Stomach smooth muscle (tissue), 2 donors: ENCODE measurements at regions not wholly inside any gene's neighbourhood (a gene's known extent, or its start where the extent isn't known, plus 50 kb on each side); places are given as distances from the start of the nearest gene placed in this dataset.
"Not testable (repeated sequence)": the region's sequence is repeated elsewhere in the genome, so short reads cannot be mapped to it uniquely, and the experiment has no call there.

Experiments
- H3K27ac ChIP-seq: one replicate; pipeline ENCODE4 v1.7.0; 2013; ENCODE audit warnings: mild to moderate bottlenecking, low read length, inconsistent platforms
- H3K27me3 ChIP-seq, 2 donors: one replicate each; pipeline ENCODE4 v1.7.0; 2013; ENCODE audit warnings: low read length in 2 of 2; ENCODE audit not compliant: insufficient read depth in 2 of 2, control insufficient read depth in 1 of 2
- H3K36me3 ChIP-seq, 2 donors: one replicate each; pipeline ENCODE4 v1.7.0; 2013; ENCODE audit warnings: low read length in 2 of 2; ENCODE audit not compliant: control insufficient read depth in 2 of 2, insufficient read depth in 2 of 2
- H3K4me1 ChIP-seq: one replicate; pipeline ENCODE4 v1.7.0; 2013; ENCODE audit warnings: low read length; ENCODE audit not compliant: control insufficient read depth, insufficient read depth
- H3K4me3 ChIP-seq, 2 donors: one replicate each; pipeline ENCODE4 v1.7.0; 2013; ENCODE audit warnings: low read length in 2 of 2
- H3K9ac ChIP-seq, 2 donors: one replicate each; pipeline ENCODE4 v1.7.0; 2013; ENCODE audit warnings: low read length in 2 of 2, mild to moderate bottlenecking in 1 of 2
- H3K9me3 ChIP-seq, 2 donors: one replicate each; pipeline ENCODE4 v1.7.0; 2013; ENCODE audit warnings: low read length in 2 of 2; ENCODE audit not compliant: control insufficient read depth in 2 of 2
- donor health status: healthy.
- donor health status: Pancreatic carcinoma.

- no peak overlapping the region for H3K9ac ChIP-seq
- H3K27ac ChIP-seq = no peak overlapping the region
- H3K36me3 ChIP-seq = no peaks in the 10 kb centered on the region
- no peaks in the 10 kb centered on the region for H3K27me3 ChIP-seq
- H3K9me3 ChIP-seq = no peaks in the 10 kb centered on the region
- peaks cover 3% of the 10 kb centered on the region for H3K4me1 ChIP-seq
- H3K4me3 ChIP-seq = no peak overlapping the region
Observed at GRCh38 chr5:179457612-179458011, 92.7 kb upstream of the RUFY1 start.

- H3K9me3 ChIP-seq, H3K36me3 ChIP-seq, H3K27me3 ChIP-seq, H3K9ac ChIP-seq, H3K4me3 ChIP-seq, H3K4me1 ChIP-seq, H3K27ac ChIP-seq: not testable (repeated sequence)
Observed at GRCh38 chr5:179456075-179456474, 94.3 kb upstream of the RUFY1 start.

GRCh38 chr5:179455320-179455719 is 95.0 kb upstream of the RUFY1 start:
- Histone ChIP-seq H3K36me3 (no peaks in the 10 kb centered on the region), H3K27ac (no peak overlapping the region), H3K27me3 (no peaks in the 10 kb centered on the region), H3K9me3 (no peaks in the 10 kb centered on the region), H3K9ac (no peak overlapping the region), H3K4me1 (peaks cover 3% of the 10 kb centered on the region), H3K4me3 (no peak overlapping the region)

- no peak overlapping the region for H3K9ac ChIP-seq
- H3K4me3 ChIP-seq = no peak overlapping the region
- no peaks in the 10 kb centered on the region for H3K27me3 ChIP-seq
- H3K36me3 ChIP-seq = no peaks in the 10 kb centered on the region
- no peaks in the 10 kb centered on the region for H3K9me3 ChIP-seq
- peaks cover 1% of the 10 kb centered on the region for H3K4me1 ChIP-seq
- H3K27ac ChIP-seq = no peak overlapping the region
Observed at GRCh38 chr5:179454356-179454755, 96.0 kb upstream of the RUFY1 start.

GRCh38 chr5:179453616-179454015 is 96.7 kb upstream of the RUFY1 start:
- Histone ChIP-seq H3K27ac (no peak overlapping the region), H3K4me3 (no peak overlapping the region), H3K4me1 (no peaks in the 10 kb centered on the region), H3K9me3 (no peaks in the 10 kb centered on the region), H3K9ac (no peak overlapping the region), H3K27me3 (no peaks in the 10 kb centered on the region), H3K36me3 (no peaks in the 10 kb centered on the region)

GRCh38 chr5:179452356-179453230 is 97.8 kb upstream of the RUFY1 start:
- H3K4me3 ChIP-seq = no peak overlapping the region
- no peaks in the 10 kb centered on the region for H3K36me3 ChIP-seq
- H3K9ac ChIP-seq = no peak overlapping the region
- no peaks in the 10 kb centered on the region for H3K27me3 ChIP-seq
- no peaks in the 10 kb centered on the region for H3K4me1 ChIP-seq
- no peaks in the 10 kb centered on the region for H3K9me3 ChIP-seq
- no peak overlapping the region for H3K27ac ChIP-seq

- Histone ChIP-seq H3K27ac (no peak overlapping the region), H3K9ac (no peak overlapping the region), H3K9me3 (no peaks in the 10 kb centered on the region), H3K27me3 (no peaks in the 10 kb centered on the region), H3K4me3 (no peak overlapping the region), H3K36me3 (no peaks in the 10 kb centered on the region), H3K4me1 (no peaks in the 10 kb centered on the region)
Observed at GRCh38 chr5:179451828-179452196, 98.5 kb upstream of the RUFY1 start.

- Histone ChIP-seq H3K27ac (no peak overlapping the region), H3K27me3 (no peaks in the 10 kb centered on the region), H3K36me3 (no peaks in the 10 kb centered on the region), H3K9me3 (no peaks in the 10 kb centered on the region), H3K4me1 (no peaks in the 10 kb centered on the region), H3K4me3 (no peak overlapping the region), H3K9ac (no peak overlapping the region)
Observed at GRCh38 chr5:179451114-179451827, 99.1 kb upstream of the RUFY1 start.

- not testable (repeated sequence) for H3K36me3 ChIP-seq, H3K9me3 ChIP-seq, H3K27me3 ChIP-seq, H3K4me3 ChIP-seq, H3K27ac ChIP-seq, H3K4me1 ChIP-seq, H3K9ac ChIP-seq
Observed at GRCh38 chr5:179449950-179450349, 100.4 kb upstream of the RUFY1 start.

GRCh38 chr5:179448282-179448681 is 102.1 kb upstream of the RUFY1 start:
- not testable (repeated sequence) for H3K9ac ChIP-seq

GRCh38 chr5:179442289-179442688 is 97.0 kb upstream of the ADAMTS2 start:
- H3K9ac ChIP-seq, H3K36me3 ChIP-seq: not testable (repeated sequence)

More at GRCh38 chr5:179448282-179448681, 102.1 kb upstream of the RUFY1 start:
- not testable (repeated sequence) for H3K36me3 ChIP-seq, H3K27me3 ChIP-seq, H3K4me1 ChIP-seq, H3K27ac ChIP-seq, H3K4me3 ChIP-seq, H3K9me3 ChIP-seq

More at GRCh38 chr5:179442289-179442688, 97.0 kb upstream of the ADAMTS2 start:
- H3K4me3 ChIP-seq, H3K27ac ChIP-seq, H3K27me3 ChIP-seq, H3K4me1 ChIP-seq, H3K9me3 ChIP-seq: not testable (repeated sequence)
